ENCODE measurements at regions not wholly inside any gene's neighbourhood (a gene's known extent, or its start where the extent isn't known, plus 50 kb on each side); places are given as distances from the start of the nearest gene placed in this dataset.

GRCh38 chr2:15867194-15868171 is 72.9 kb upstream of the MYCN start:
- Histone ChIP-seq H3K4me2 (ENCODE audit: low read depth, low read length) (no peak overlapping the region), H3K9me2 (replicated peaks; ENCODE audit: insufficient read depth, low read length) (no peaks in the 10 kb centered on the region), H3K4me1 (ENCODE audit: low read length) (no peaks in the 10 kb centered on the region), H2AFZ (ENCODE audit: low read length) (no peak overlapping the region), H3K27ac (ENCODE audit: low read length) (no peak overlapping the region), H3K9me3 (replicated peaks; ENCODE audit: insufficient read depth, low read length) (no peaks in the 10 kb centered on the region), H3K27me3 (replicated peaks; ENCODE audit: insufficient read depth, low read length) (no peaks in the 10 kb centered on the region), H3K79me2 (ENCODE audit: low read length) (no peaks in the 10 kb centered on the region), H3K9ac (ENCODE audit: low read length) (no peak overlapping the region), H4K20me1 (ENCODE audit: insufficient read depth, low read length) (no peaks in the 10 kb centered on the region), H3K36me3 (replicated peaks; ENCODE audit: insufficient read depth, low read length) (no peaks in the 10 kb centered on the region), H3F3A (ENCODE audit: insufficient read depth, low read length) (no peaks in the 10 kb centered on the region), H3K4me3 (ENCODE audit: low read length) (no peak overlapping the region)
- TF ChIP-seq EZH2phosphoT487 (IDR thresholded peaks at IDR 0.05; ENCODE audit: low read length): no peak
- TF ChIP-seq EZH2 (optimal IDR thresholded peaks at IDR 0.05; ENCODE audit: low read depth, low read length): no peak
- no peak for TF ChIP-seq CTCF (IDR thresholded peaks at IDR 0.05; ENCODE audit: low read length)
- no peak for DNase-seq

GRCh38 chr2:15868186-15868585 is 72.2 kb upstream of the MYCN start:
- Histone ChIP-seq H3F3A (ENCODE audit: insufficient read depth, low read length) (no peaks in the 10 kb centered on the region), H3K79me2 (ENCODE audit: low read length) (no peaks in the 10 kb centered on the region), H3K4me1 (ENCODE audit: low read length) (no peaks in the 10 kb centered on the region), H3K9me3 (replicated peaks; ENCODE audit: insufficient read depth, low read length) (no peaks in the 10 kb centered on the region), H3K9me2 (replicated peaks; ENCODE audit: insufficient read depth, low read length) (no peaks in the 10 kb centered on the region), H3K27ac (ENCODE audit: low read length) (no peak overlapping the region), H3K4me3 (ENCODE audit: low read length) (no peak overlapping the region), H3K36me3 (replicated peaks; ENCODE audit: insufficient read depth, low read length) (no peaks in the 10 kb centered on the region), H3K9ac (ENCODE audit: low read length) (no peak overlapping the region), H3K4me2 (ENCODE audit: low read depth, low read length) (no peak overlapping the region), H3K27me3 (replicated peaks; ENCODE audit: insufficient read depth, low read length) (no peaks in the 10 kb centered on the region), H4K20me1 (ENCODE audit: insufficient read depth, low read length) (no peaks in the 10 kb centered on the region), H2AFZ (ENCODE audit: low read length) (no peak overlapping the region)
- no peak for DNase-seq
- no peak for TF ChIP-seq EZH2 (optimal IDR thresholded peaks at IDR 0.05; ENCODE audit: low read depth, low read length)
- TF ChIP-seq EZH2phosphoT487 (IDR thresholded peaks at IDR 0.05; ENCODE audit: low read length): no peak
- TF ChIP-seq CTCF (IDR thresholded peaks at IDR 0.05; ENCODE audit: low read length): no peak

GRCh38 chr2:15868704-15869103 is 71.6 kb upstream of the MYCN start:
- Histone ChIP-seq H3K9me2 (replicated peaks; ENCODE audit: insufficient read depth, low read length) (no peaks in the 10 kb centered on the region), H3F3A (ENCODE audit: insufficient read depth, low read length) (no peaks in the 10 kb centered on the region), H4K20me1 (ENCODE audit: insufficient read depth, low read length) (no peaks in the 10 kb centered on the region), H3K4me1 (ENCODE audit: low read length) (no peaks in the 10 kb centered on the region), H3K36me3 (replicated peaks; ENCODE audit: insufficient read depth, low read length) (no peaks in the 10 kb centered on the region), H3K27me3 (replicated peaks; ENCODE audit: insufficient read depth, low read length) (no peaks in the 10 kb centered on the region), H3K9ac (ENCODE audit: low read length) (no peak overlapping the region), H3K27ac (ENCODE audit: low read length) (no peak overlapping the region), H3K9me3 (replicated peaks; ENCODE audit: insufficient read depth, low read length) (no peaks in the 10 kb centered on the region), H3K4me3 (ENCODE audit: low read length) (no peak overlapping the region), H2AFZ (ENCODE audit: low read length) (no peak overlapping the region), H3K4me2 (ENCODE audit: low read depth, low read length) (no peak overlapping the region), H3K79me2 (ENCODE audit: low read length) (no peaks in the 10 kb centered on the region)
- TF ChIP-seq EZH2phosphoT487 (IDR thresholded peaks at IDR 0.05; ENCODE audit: low read length) (no peak), EZH2 (optimal IDR thresholded peaks at IDR 0.05; ENCODE audit: low read depth, low read length) (no peak), CTCF (IDR thresholded peaks at IDR 0.05; ENCODE audit: low read length) (no peak)
- DNase-seq: no peak
